ENCODE measurements at regions not wholly inside any gene's neighbourhood (a gene's known extent, or its start where the extent isn't known, plus 50 kb on each side); places are given as distances from the start of the nearest gene placed in this dataset.

GRCh38 chr6:10235344-10235743, 179.5 kb downstream of the TFAP2A start:
- DNase-seq = no peak

GRCh38 chr6:10230531-10230930, 184.3 kb downstream of the TFAP2A start:
- DNase-seq = no peak

GRCh38 chr6:10223841-10224240, 191.0 kb downstream of the TFAP2A start:
- DNase-seq = no peak

- no peak for DNase-seq
These were observed 193.7 kb downstream of the TFAP2A start for GRCh38 chr6:10221178-10221577.

GRCh38 chr6:10219510-10219909, 195.4 kb downstream of the TFAP2A start:
- no peak for DNase-seq

GRCh38 chr6:10217111-10217510, 197.8 kb downstream of the TFAP2A start:
- DNase-seq = no peak

- no peak for DNase-seq
These were observed 199.4 kb downstream of the TFAP2A start for GRCh38 chr6:10215326-10216110.

- no peak for DNase-seq
These were observed 204.8 kb downstream of the TFAP2A start for GRCh38 chr6:10210052-10210451.

- no peak for DNase-seq
These were observed 209.0 kb downstream of the TFAP2A start for GRCh38 chr6:10205892-10206291.

GRCh38 chr6:10205120-10205519, 209.8 kb downstream of the TFAP2A start:
- no peak for DNase-seq

GRCh38 chr6:10203651-10204050, 211.2 kb downstream of the TFAP2A start:
- no peak for DNase-seq

GRCh38 chr6:10202581-10202980, 212.3 kb downstream of the TFAP2A start:
- DNase-seq = no peak

- DNase-seq = no peak
These were observed 213.0 kb downstream of the TFAP2A start for GRCh38 chr6:10201606-10202510.

GRCh38 chr6:10196090-10196489, 218.8 kb downstream of the TFAP2A start:
- no peak for DNase-seq

- no peak for DNase-seq
These were observed 219.8 kb downstream of the TFAP2A start for GRCh38 chr6:10194816-10195672.

GRCh38 chr6:10193321-10193720, 221.6 kb downstream of the TFAP2A start:
- no peak for DNase-seq

- DNase-seq = no peak
These were observed 224.8 kb downstream of the TFAP2A start for GRCh38 chr6:10190042-10190441.

GRCh38 chr6:10184371-10185227, 230.3 kb downstream of the TFAP2A start:
- no peak for DNase-seq

- no peak for DNase-seq
These were observed 234.5 kb downstream of the TFAP2A start for GRCh38 chr6:10180138-10181074.

- no peak for DNase-seq
These were observed 237.2 kb downstream of the TFAP2A start for GRCh38 chr6:10177704-10178103.

- DNase-seq = no peak
These were observed 239.5 kb downstream of the TFAP2A start for GRCh38 chr6:10175362-10175761.
